ENCODE measurements at regions not wholly inside any gene's neighbourhood (a gene's known extent, or its start where the extent isn't known, plus 50 kb on each side); places are given as distances from the start of the nearest gene placed in this dataset.
"Not testable (repeated sequence)": the region's sequence is repeated elsewhere in the genome, so short reads cannot be mapped to it uniquely, and the experiment has no call there.

DNA sequence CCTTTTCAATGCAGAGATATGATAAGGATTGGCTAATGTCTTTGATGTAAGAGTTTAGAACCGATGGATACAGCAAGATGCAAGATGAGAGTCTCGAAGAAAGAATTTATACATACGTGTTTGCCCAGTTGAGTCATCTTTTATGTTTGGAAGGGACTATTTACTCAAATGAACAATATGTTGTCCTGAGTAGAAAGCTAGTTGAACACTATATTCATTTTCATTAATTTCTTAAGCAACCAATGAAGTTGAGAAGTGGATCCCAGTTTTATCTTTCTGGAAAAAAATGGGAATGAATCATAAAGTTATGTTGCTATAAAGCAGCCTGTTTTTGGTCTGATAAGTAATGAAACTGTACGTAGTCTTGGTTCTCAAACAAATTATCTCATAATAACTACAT is 1431.7 kb upstream of the FLRT2 start:
- Histone ChIP-seq H3K27ac (ENCODE audit: extremely low read depth, low read depth, low read length) (no peak overlapping the region), H3K4me3 (ENCODE audit: low read depth, low read length) (no peak overlapping the region), H3K36me3 (ENCODE audit: control insufficient read depth in 2 of 2, insufficient read depth in 1 of 2, low read length in 2 of 2) (no peaks in the 10 kb centered on the region), H3K4me1 (ENCODE audit: control insufficient read depth, insufficient read depth, low read length) (no peaks in the 10 kb centered on the region), H3K9me3 (ENCODE audit: control insufficient read depth, insufficient read depth, low read depth, low read length) (no peaks in the 10 kb centered on the region)
- POLR2A ChIA-PET: no interaction called here
- CTCF ChIA-PET: interaction anchor here (0.6 kb wide), 1 partner anchor 756 kb away, joined by 3 read pairs; no protein-coding TSS in a partner anchor
- TF ChIP-seq WT1 (tag by site-specific recombination; IDR thresholded peaks at IDR 0.05) (no peak), ZNF23 (tag by site-specific recombination; IDR thresholded peaks at IDR 0.05; ENCODE audit: borderline replicate concordance) (no peak), ZNF658 (tag by site-specific recombination; IDR thresholded peaks at IDR 0.05) (no peak), ZBTB8A (tag by site-specific recombination; IDR thresholded peaks at IDR 0.05) (no peak), ZNF132 (tag by site-specific recombination; IDR thresholded peaks at IDR 0.05; ENCODE audit: borderline replicate concordance) (no peak), REST (tag by site-specific recombination; IDR thresholded peaks at IDR 0.05) (no peak), ZNF654 (tag by site-specific recombination; IDR thresholded peaks at IDR 0.05; ENCODE audit: low read depth) (no peak), ZNF791 (tag by site-specific recombination; IDR thresholded peaks at IDR 0.05) (no peak), ZNF521 (tag by site-specific recombination; IDR thresholded peaks at IDR 0.05) (no peak), ZNF341 (tag by site-specific recombination; IDR thresholded peaks at IDR 0.05; ENCODE audit: low read depth) (no peak), ZNF280C (tag by site-specific recombination; IDR thresholded peaks at IDR 0.05) (no peak), ZBTB7A (tag by site-specific recombination; IDR thresholded peaks at IDR 0.05; ENCODE audit: low read depth) (no peak), ZSCAN16 (tag by site-specific recombination; IDR thresholded peaks at IDR 0.05) (no peak)

DNA sequence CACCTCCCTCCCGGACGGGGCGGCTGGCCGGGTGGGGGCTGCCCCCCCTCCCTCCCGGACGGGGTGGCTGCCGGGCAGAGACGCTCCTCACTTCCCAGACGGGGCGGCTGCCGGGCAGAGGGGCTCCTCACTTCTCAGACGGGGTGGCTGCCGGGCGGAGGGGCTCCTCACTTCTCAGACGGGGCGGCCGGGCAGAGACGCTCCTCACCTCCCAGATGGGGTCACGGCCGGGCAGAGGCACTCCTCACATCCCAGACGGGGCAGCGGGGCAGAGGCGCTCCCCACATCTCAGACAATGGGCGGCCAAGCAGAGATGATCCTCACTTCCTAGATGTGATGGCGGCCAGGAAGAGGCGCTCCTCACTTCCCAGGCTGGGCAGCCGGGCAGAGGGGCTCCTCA is 1430.4 kb upstream of the FLRT2 start:
- POLR2A ChIA-PET; H3K4me1 ChIP-seq (ENCODE audit: control insufficient read depth, insufficient read depth, low read length): not testable (repeated sequence)

GRCh38 chr14:84107835-84108343 is 1422.1 kb upstream of the FLRT2 start:
- POLR2A ChIA-PET: no interaction called here
- CTCF ChIA-PET: no interaction called here
- Histone ChIP-seq H3K9me3 (ENCODE audit: control insufficient read depth, insufficient read depth, low read depth, low read length) (no peaks in the 10 kb centered on the region), H3K27ac (ENCODE audit: extremely low read depth, low read depth, low read length) (no peak overlapping the region), H3K4me1 (ENCODE audit: control insufficient read depth, insufficient read depth, low read length) (no peaks in the 10 kb centered on the region), H3K4me3 (ENCODE audit: low read depth, low read length) (no peak overlapping the region), H3K36me3 (ENCODE audit: control insufficient read depth in 2 of 2, insufficient read depth in 1 of 2, low read length in 2 of 2) (no peaks in the 10 kb centered on the region)
- TF ChIP-seq ZNF704 (tag by site-specific recombination; IDR thresholded peaks at IDR 0.05) (no peak), ZNF433 (tag by site-specific recombination; IDR thresholded peaks at IDR 0.05; ENCODE audit: low read depth) (no peak), ZNF658 (tag by site-specific recombination; IDR thresholded peaks at IDR 0.05) (no peak), ZBTB7A (tag by site-specific recombination; IDR thresholded peaks at IDR 0.05; ENCODE audit: low read depth) (no peak), BCL11A (tag by site-specific recombination; IDR thresholded peaks at IDR 0.05; ENCODE audit: low read depth) (no peak), ZNF114 (tag by site-specific recombination; IDR thresholded peaks at IDR 0.05) (no peak)
- TF ChIP-seq, protein P1, sequence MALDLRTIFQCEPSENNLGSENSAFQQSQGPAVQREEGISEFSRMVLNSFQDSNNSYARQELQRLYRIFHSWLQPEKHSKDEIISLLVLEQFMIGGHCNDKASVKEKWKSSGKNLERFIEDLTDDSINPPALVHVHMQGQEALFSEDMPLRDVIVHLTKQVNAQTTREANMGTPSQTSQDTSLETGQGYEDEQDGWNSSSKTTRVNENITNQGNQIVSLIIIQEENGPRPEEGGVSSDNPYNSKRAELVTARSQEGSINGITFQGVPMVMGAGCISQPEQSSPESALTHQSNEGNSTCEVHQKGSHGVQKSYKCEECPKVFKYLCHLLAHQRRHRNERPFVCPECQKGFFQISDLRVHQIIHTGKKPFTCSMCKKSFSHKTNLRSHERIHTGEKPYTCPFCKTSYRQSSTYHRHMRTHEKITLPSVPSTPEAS (tag by site-specific recombination; IDR thresholded peaks at IDR 0.05): no peak
- TF ChIP-seq, protein P2, sequence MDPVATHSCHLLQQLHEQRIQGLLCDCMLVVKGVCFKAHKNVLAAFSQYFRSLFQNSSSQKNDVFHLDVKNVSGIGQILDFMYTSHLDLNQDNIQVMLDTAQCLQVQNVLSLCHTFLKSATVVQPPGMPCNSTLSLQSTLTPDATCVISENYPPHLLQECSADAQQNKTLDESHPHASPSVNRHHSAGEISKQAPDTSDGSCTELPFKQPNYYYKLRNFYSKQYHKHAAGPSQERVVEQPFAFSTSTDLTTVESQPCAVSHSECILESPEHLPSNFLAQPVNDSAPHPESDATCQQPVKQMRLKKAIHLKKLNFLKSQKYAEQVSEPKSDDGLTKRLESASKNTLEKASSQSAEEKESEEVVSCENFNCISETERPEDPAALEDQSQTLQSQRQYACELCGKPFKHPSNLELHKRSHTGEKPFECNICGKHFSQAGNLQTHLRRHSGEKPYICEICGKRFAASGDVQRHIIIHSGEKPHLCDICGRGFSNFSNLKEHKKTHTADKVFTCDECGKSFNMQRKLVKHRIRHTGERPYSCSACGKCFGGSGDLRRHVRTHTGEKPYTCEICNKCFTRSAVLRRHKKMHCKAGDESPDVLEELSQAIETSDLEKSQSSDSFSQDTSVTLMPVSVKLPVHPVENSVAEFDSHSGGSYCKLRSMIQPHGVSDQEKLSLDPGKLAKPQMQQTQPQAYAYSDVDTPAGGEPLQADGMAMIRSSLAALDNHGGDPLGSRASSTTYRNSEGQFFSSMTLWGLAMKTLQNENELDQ (tag by site-specific recombination; IDR thresholded peaks at IDR 0.05; ENCODE audit: low read depth): no peak
- TF ChIP-seq, protein P3, sequence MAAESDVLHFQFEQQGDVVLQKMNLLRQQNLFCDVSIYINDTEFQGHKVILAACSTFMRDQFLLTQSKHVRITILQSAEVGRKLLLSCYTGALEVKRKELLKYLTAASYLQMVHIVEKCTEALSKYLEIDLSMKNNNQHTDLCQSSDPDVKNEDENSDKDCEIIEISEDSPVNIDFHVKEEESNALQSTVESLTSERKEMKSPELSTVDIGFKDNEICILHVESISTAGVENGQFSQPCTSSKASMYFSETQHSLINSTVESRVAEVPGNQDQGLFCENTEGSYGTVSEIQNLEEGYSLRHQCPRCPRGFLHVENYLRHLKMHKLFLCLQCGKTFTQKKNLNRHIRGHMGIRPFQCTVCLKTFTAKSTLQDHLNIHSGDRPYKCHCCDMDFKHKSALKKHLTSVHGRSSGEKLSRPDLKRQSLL (tag by site-specific recombination; IDR thresholded peaks at IDR 0.05): no peak

More for the DNA sequence above, 1430.4 kb upstream of the FLRT2 start:
- CTCF ChIA-PET; H3K36me3 ChIP-seq (ENCODE audit: control insufficient read depth in 2 of 2, insufficient read depth in 1 of 2, low read length in 2 of 2); H3K27ac ChIP-seq (ENCODE audit: extremely low read depth, low read depth, low read length); H3K9me3 ChIP-seq (ENCODE audit: control insufficient read depth, insufficient read depth, low read depth, low read length); H3K4me3 ChIP-seq (ENCODE audit: low read depth, low read length): not testable (repeated sequence)
